ENCODE measurements at regions not wholly inside any gene's neighbourhood (a gene's known extent, or its start where the extent isn't known, plus 50 kb on each side); places are given as distances from the start of the nearest gene placed in this dataset.

- H2BK5ac ChIP-seq (ENCODE audit: insufficient read length, low read length), result no peak overlapping the region
- H3K9me3 ChIP-seq (ENCODE audit: control insufficient read depth, low read depth, low read length), result no peaks in the 10 kb centered on the region
- H3K27ac ChIP-seq (ENCODE audit: insufficient read length, low read depth, low read length), result no peak overlapping the region
- H3K9ac ChIP-seq (ENCODE audit: extremely low read depth, insufficient read length, low read length), result no peak overlapping the region
- H2BK120ac ChIP-seq (ENCODE audit: low read depth, low read length, poor library complexity, severe bottlenecking), result no peak overlapping the region
- H3K36me3 Mint-ChIP-seq (ENCODE audit: insufficient read depth in 1 of 3, low read depth in 3 of 3), result no peaks in the 10 kb centered on the region
- no peak overlapping the region for H2AK5ac ChIP-seq (ENCODE audit: insufficient read length, low read length)
- H4K5ac ChIP-seq (ENCODE audit: insufficient read length, low read depth, low read length), result no peak overlapping the region
- H3K18ac ChIP-seq (ENCODE audit: insufficient read length, low read depth, low read length), result no peak overlapping the region
- peaks cover 10% of the 10 kb centered on the region for H3K27me3 Mint-ChIP-seq (ENCODE audit: low read depth)
- H3K4me1 ChIP-seq (ENCODE audit: insufficient read depth, low read length), result peaks cover 7% of the 10 kb centered on the region; the same call in 1 of the 2 replicates
- no peak overlapping the region for H3K4me2 ChIP-seq (ENCODE audit: insufficient read depth, insufficient read length, low read length)
- H3K79me2 ChIP-seq (ENCODE audit: insufficient read depth, low read length), result no peaks in the 10 kb centered on the region
- TF ChIP-seq, protein P1, sequence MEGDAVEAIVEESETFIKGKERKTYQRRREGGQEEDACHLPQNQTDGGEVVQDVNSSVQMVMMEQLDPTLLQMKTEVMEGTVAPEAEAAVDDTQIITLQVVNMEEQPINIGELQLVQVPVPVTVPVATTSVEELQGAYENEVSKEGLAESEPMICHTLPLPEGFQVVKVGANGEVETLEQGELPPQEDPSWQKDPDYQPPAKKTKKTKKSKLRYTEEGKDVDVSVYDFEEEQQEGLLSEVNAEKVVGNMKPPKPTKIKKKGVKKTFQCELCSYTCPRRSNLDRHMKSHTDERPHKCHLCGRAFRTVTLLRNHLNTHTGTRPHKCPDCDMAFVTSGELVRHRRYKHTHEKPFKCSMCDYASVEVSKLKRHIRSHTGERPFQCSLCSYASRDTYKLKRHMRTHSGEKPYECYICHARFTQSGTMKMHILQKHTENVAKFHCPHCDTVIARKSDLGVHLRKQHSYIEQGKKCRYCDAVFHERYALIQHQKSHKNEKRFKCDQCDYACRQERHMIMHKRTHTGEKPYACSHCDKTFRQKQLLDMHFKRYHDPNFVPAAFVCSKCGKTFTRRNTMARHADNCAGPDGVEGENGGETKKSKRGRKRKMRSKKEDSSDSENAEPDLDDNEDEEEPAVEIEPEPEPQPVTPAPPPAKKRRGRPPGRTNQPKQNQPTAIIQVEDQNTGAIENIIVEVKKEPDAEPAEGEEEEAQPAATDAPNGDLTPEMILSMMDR (conservative IDR thresholded peaks at IDR 0.05), result no peak
- H3K9me3 Mint-ChIP-seq, result no peaks in the 10 kb centered on the region; a peak in 1 of 5 replicates
- peaks cover 24 to 28% of the 10 kb centered on the region in 2 experiments for H3K4me1 Mint-ChIP-seq
- no peak overlapping the region for H2AFZ ChIP-seq (ENCODE audit: low read length)
- H2BK15ac ChIP-seq (ENCODE audit: low read depth, low read length), result no peak overlapping the region
- H4K8ac ChIP-seq (replicated peaks; ENCODE audit: insufficient read length, low read depth, low read length), result no peak overlapping the region
- no peaks in the 10 kb centered on the region for H4K20me1 ChIP-seq (ENCODE audit: control insufficient read depth, insufficient read depth, insufficient read length)
- no peak overlapping the region for H3K4ac ChIP-seq (ENCODE audit: low read depth, low read length)
- H3K23ac ChIP-seq (ENCODE audit: insufficient read length, low read depth, low read length), result no peak overlapping the region
- no peak overlapping the region for H3K4me3 Mint-ChIP-seq
- H3T11ph ChIP-seq (ENCODE audit: low read length), result no peak overlapping the region
- H3K14ac ChIP-seq (ENCODE audit: insufficient read depth, low read length), result no peak overlapping the region
- DNase-seq, result no peak
- H3K79me1 ChIP-seq (ENCODE audit: insufficient read depth, low read depth, low read length, poor library complexity, severe bottlenecking), result no peaks in the 10 kb centered on the region
- H2BK12ac ChIP-seq (ENCODE audit: insufficient read length, low read depth, low read length), result no peak overlapping the region
- H4K91ac ChIP-seq (ENCODE audit: insufficient read length, low read depth, low read length), result no peak overlapping the region
- no peak overlapping the region for H2BK20ac ChIP-seq (ENCODE audit: low read depth, low read length, poor library complexity, severe bottlenecking)
- H3K23me2 ChIP-seq (ENCODE audit: insufficient read length, low read depth, low read length, poor library complexity, severe bottlenecking), result no peaks in the 10 kb centered on the region
- H3K56ac ChIP-seq (ENCODE audit: insufficient read length, low read depth, low read length), result no peak overlapping the region
- H3K27ac Mint-ChIP-seq, result no peak overlapping the region
- H3K27me3 ChIP-seq (ENCODE audit: insufficient read depth, low read length), result no peaks in the 10 kb centered on the region
- no CpG with 5 or more reads among the region's 1 CpG for WGBS (ENCODE audit: extremely low coverage, insufficient read length, low lambda C conversion rate)
Measured at GRCh38 chr13:53298396-53298795, 269.8 kb downstream of the OLFM4 start.

Data from H9 (cell line).